MCF 10A (cell line): ENCODE measurements at regions not wholly inside any gene's neighbourhood (a gene's known extent, or its start where the extent isn't known, plus 50 kb on each side); places are given as distances from the start of the nearest gene placed in this dataset.

ENCODE experiments used
- BruUV-seq: library from RNA; stranded (reverse); fragments of 400-500 nt; replicated peaks from 2 replicates; lab custom pipeline; 2021; lab: Mats Ljungman, UMichigan
- CTCF ChIA-PET: fragments of 300-600 bp; sonication (Branson Sonifier 250); formaldehyde crosslinking; extraction: SDS; loops from one replicate; lab custom pipeline; 2021; ENCODE audit warnings: antibody characterized with exemption, inconsistent platforms; lab: Yijun Ruan, JAX
- POLR2A ChIA-PET: fragments of 300-600, 350-650 bp; sonication (Branson Sonifier 250); formaldehyde crosslinking; extraction: SDS; loops from one replicate; lab custom pipeline; 2020; ENCODE audit warnings: antibody characterized with exemption, inconsistent platforms; lab: Yijun Ruan, JAX
- DNase-seq: peaks from one replicate; pipeline ENCODE4 v3.0.0-alpha.2; 2018; ENCODE audit not compliant: unreplicated experiment
- H3K27ac Mint-ChIP-seq: one replicate; pipeline ENCODE4 v1.8.0; 2022; ENCODE audit warnings: mild to moderate bottlenecking, low read depth, mixed read lengths; ENCODE audit not compliant: unreplicated experiment
- H3K27me3 Mint-ChIP-seq: one replicate; pipeline ENCODE4 v1.8.0; 2022; ENCODE audit warnings: mixed read lengths; ENCODE audit not compliant: insufficient read depth, unreplicated experiment
- H3K36me3 Mint-ChIP-seq: one replicate; pipeline ENCODE4 v1.8.0; 2022; ENCODE audit warnings: mild to moderate bottlenecking, moderate library complexity, mixed read lengths; ENCODE audit not compliant: insufficient read depth, unreplicated experiment
- H3K4me1 Mint-ChIP-seq: one replicate; pipeline ENCODE4 v1.8.0; 2022; ENCODE audit warnings: mixed read lengths; ENCODE audit not compliant: insufficient read depth, unreplicated experiment
- H3K4me3 Mint-ChIP-seq: one replicate; pipeline ENCODE4 v1.8.0; 2022; ENCODE audit warnings: mild to moderate bottlenecking, moderate library complexity, mixed read lengths; ENCODE audit not compliant: unreplicated experiment
- H3K9me3 Mint-ChIP-seq: one replicate; pipeline ENCODE4 v1.8.0; 2022; ENCODE audit warnings: mixed read lengths; ENCODE audit not compliant: unreplicated experiment
- intact Hi-C: fragments of 100-400 bp; cut with micrococcal nuclease; formaldehyde crosslinking; loops from 2 replicates; pipeline ENCODE4 v1.14.1; 2022
- TF ChIP-seq, protein P1 (sequence below): fragments of 200-600 bp; IDR thresholded peaks from one replicate; pipeline ENCODE4 v1.8.0; 2022; ENCODE audit warnings: antibody characterized with exemption, mild to moderate bottlenecking; ENCODE audit not compliant: unreplicated experiment

DNA sequence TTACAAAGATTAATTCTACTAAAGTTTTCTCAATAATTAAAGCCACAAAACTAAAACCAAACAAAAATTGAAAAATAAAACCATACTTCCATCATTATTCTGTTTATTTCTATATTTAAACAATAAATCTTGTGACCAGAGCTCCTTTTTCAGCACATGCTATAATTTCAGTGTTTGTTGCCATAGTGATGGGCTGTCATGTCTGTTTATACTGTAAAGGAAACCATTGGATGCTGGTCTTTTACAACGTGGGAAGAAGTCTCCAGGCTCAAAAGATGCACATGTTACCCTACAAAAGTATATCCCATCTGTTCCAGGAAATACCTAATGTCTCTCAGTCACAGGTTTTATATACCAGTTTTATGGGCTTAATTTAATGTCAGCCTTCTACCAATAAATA is 100.1 kb upstream of the MC2R start:
- TF ChIP-seq, protein P1, sequence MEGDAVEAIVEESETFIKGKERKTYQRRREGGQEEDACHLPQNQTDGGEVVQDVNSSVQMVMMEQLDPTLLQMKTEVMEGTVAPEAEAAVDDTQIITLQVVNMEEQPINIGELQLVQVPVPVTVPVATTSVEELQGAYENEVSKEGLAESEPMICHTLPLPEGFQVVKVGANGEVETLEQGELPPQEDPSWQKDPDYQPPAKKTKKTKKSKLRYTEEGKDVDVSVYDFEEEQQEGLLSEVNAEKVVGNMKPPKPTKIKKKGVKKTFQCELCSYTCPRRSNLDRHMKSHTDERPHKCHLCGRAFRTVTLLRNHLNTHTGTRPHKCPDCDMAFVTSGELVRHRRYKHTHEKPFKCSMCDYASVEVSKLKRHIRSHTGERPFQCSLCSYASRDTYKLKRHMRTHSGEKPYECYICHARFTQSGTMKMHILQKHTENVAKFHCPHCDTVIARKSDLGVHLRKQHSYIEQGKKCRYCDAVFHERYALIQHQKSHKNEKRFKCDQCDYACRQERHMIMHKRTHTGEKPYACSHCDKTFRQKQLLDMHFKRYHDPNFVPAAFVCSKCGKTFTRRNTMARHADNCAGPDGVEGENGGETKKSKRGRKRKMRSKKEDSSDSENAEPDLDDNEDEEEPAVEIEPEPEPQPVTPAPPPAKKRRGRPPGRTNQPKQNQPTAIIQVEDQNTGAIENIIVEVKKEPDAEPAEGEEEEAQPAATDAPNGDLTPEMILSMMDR: no peak
- H3K27me3 Mint-ChIP-seq: no peaks in the 10 kb centered on the region
- BruUV-seq: no TSS peak
- H3K4me3 Mint-ChIP-seq: no peak overlapping the region
- H3K27ac Mint-ChIP-seq: no peak overlapping the region
- H3K9me3 Mint-ChIP-seq: no peaks in the 10 kb centered on the region
- intact Hi-C loops: no loop called here
- CTCF ChIA-PET: interaction anchor here (1.4 kb wide), 1 partner anchor 9 kb away, joined by 4 read pairs; no protein-coding TSS in a partner anchor
- no peaks in the 10 kb centered on the region for H3K36me3 Mint-ChIP-seq
- DNase-seq: no peak
- POLR2A ChIA-PET: no interaction called here
- no peaks in the 10 kb centered on the region for H3K4me1 Mint-ChIP-seq

DNA sequence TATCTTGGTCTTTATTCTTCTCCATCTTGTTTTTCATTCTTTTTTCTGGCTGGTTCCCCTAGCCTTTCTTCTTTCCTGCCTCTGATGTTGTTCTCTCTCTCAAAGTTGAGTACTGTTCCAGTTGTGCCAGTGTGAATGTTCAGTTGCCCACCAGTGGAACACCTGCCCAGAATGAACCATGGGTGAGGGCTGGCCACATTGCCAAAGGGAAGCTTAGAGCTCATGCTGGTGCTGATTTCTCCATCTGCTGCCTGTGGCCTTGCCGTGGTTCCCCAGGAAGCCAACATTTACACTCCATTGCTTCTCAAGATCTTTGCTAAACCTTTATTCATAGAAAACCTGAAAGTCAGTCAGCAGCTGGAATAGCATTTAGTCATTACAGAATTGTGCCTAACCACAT is 99.1 kb upstream of the MC2R start:
- TF ChIP-seq, protein P1: no peak
- H3K4me1 Mint-ChIP-seq: no peaks in the 10 kb centered on the region
- H3K36me3 Mint-ChIP-seq: no peaks in the 10 kb centered on the region
- H3K4me3 Mint-ChIP-seq: no peak overlapping the region
- intact Hi-C loops: no loop called here
- DNase-seq: no peak
- ChIA-PET CTCF (interaction anchor here (1.4 kb wide), 1 partner anchor 10 kb away, joined by 4 read pairs; no protein-coding TSS in a partner anchor), POLR2A (interaction anchor here (0.7 kb wide), 1 partner anchor 100 kb away, joined by 3 read pairs; no protein-coding TSS in a partner anchor)
- no TSS peak for BruUV-seq
- H3K27ac Mint-ChIP-seq: no peak overlapping the region
- peaks cover 1% of the 10 kb centered on the region for H3K9me3 Mint-ChIP-seq
- H3K27me3 Mint-ChIP-seq: no peaks in the 10 kb centered on the region

DNA sequence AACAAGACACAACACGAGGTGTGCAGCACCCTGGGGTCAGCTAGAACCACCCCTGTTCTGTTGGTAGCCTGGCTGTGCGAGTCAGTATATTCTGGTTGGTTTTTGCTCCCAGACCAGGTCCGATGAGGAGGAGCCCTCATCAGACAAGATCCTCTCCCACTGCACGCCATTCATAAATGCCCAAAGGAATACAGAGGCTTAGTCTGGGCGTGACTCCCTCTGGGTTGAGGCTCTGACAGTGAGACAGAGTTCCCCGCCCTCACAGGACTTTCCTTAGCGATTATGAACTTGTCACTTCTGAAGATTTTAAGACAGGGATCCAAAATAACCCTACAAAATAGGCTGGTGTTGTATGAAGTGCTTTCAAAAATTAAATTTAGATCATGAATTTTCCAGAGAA is 85.5 kb upstream of the MC2R start:
- POLR2A ChIA-PET: no interaction called here
- no peak overlapping the region for H3K4me3 Mint-ChIP-seq
- CTCF ChIA-PET: no interaction called here
- no peak for DNase-seq
- BruUV-seq: no TSS peak
- no peaks in the 10 kb centered on the region for H3K4me1 Mint-ChIP-seq
- no peaks in the 10 kb centered on the region for H3K27me3 Mint-ChIP-seq
- TF ChIP-seq, protein P1: no peak
- intact Hi-C loops: no loop called here
- H3K27ac Mint-ChIP-seq: no peak overlapping the region
- peaks cover 8% of the 10 kb centered on the region for H3K9me3 Mint-ChIP-seq
- peaks cover 6% of the 10 kb centered on the region for H3K36me3 Mint-ChIP-seq

DNA sequence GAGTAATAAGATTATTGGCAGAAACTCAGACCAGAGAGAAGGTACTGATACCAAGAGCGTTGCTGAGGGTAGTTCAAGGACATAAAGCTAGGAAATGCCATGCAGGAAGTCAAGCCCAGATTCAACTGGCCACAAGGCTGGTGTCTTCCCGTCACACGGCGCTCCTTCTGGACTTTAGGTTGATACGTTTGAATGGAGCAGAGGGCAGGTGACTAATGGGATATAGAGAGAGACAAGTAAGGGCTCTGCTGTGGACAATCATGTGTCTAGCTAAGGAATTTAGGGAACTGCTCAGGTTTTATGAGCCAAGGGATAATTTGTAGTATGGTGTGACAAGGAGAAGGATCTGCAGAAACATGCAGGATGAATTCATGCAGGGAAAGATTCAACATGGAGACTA is 83.9 kb upstream of the MC2R start:
- H3K9me3 Mint-ChIP-seq: peaks cover 8% of the 10 kb centered on the region
- BruUV-seq: no TSS peak
- TF ChIP-seq, protein P1: no peak
- peaks cover 6% of the 10 kb centered on the region for H3K36me3 Mint-ChIP-seq
- H3K4me1 Mint-ChIP-seq: no peaks in the 10 kb centered on the region
- no peak for DNase-seq
- CTCF ChIA-PET: no interaction called here
- H3K4me3 Mint-ChIP-seq: no peak overlapping the region
- H3K27me3 Mint-ChIP-seq: no peaks in the 10 kb centered on the region
- POLR2A ChIA-PET: no interaction called here
- intact Hi-C loops: no loop called here
- H3K27ac Mint-ChIP-seq: no peak overlapping the region
